Cardiac muscle cell (in vitro differentiated cells and primary cell): ENCODE measurements at regions not wholly inside any gene's neighbourhood (a gene's known extent, or its start where the extent isn't known, plus 50 kb on each side); places are given as distances from the start of the nearest gene placed in this dataset.

Source experiments
- DNase-seq, 2 donors: peaks; one replicate each; pipeline versions ENCODE4 v3.0.0 to v3.0.0-alpha.2; 2010 to 2017; ENCODE audit warnings: low read depth in 1 of 2, low spot score in 1 of 2
- H3K27ac ChIP-seq: fragments of 200-600 bp; sonication (generic); 2 replicates; pipeline ENCODE4 v1.5.1; 2016
- H3K27me3 ChIP-seq: fragments of 200-600 bp; sonication (generic); 2 replicates; pipeline ENCODE4 v1.6.0; 2016; ENCODE audit warnings: control low read depth
- H3K36me3 ChIP-seq: fragments of 200-600 bp; sonication (generic); 2 replicates; pipeline ENCODE4 v1.5.1; 2016; ENCODE audit warnings: control low read depth
- H3K4me1 ChIP-seq: fragments of 200-600 bp; sonication (generic); 2 replicates; pipeline ENCODE4 v1.8.1; 2017; ENCODE audit warnings: low read depth, mild to moderate bottlenecking, mixed run types
- H3K4me3 ChIP-seq: fragments of 200-600 bp; sonication (generic); 2 replicates; pipeline ENCODE4 v1.5.1; 2016; ENCODE audit warnings: mild to moderate bottlenecking
- H3K9me3 ChIP-seq: fragments of 200-600 bp; sonication (generic); 2 replicates; pipeline ENCODE4 v1.5.1; 2017; ENCODE audit warnings: low read depth, mild to moderate bottlenecking, control low read depth
- CTCF ChIP-seq: IDR thresholded peaks from 2 replicates; pipeline ENCODE4 v1.5.1; 2012; ENCODE audit warnings: low read depth, mild to moderate bottlenecking, low read length

- no peak for TF ChIP-seq CTCF
These were observed 213.5 kb upstream of the IRX1 start for GRCh38 chr5:3382151-3382550.

GRCh38 chr5:3381206-3381825 lies 214.3 kb upstream of the IRX1 start:
- DNase-seq = no peak
- no peaks in the 10 kb centered on the region for H3K9me3 ChIP-seq
- no peaks in the 10 kb centered on the region for H3K27me3 ChIP-seq
- H3K27ac ChIP-seq = no peak overlapping the region
- no peaks in the 10 kb centered on the region for H3K36me3 ChIP-seq
- H3K4me1 ChIP-seq = no peaks in the 10 kb centered on the region
- TF ChIP-seq CTCF = no peak
- no peak overlapping the region for H3K4me3 ChIP-seq

More at GRCh38 chr5:3382151-3382550, 213.5 kb upstream of the IRX1 start:
- H3K27me3 ChIP-seq = no peaks in the 10 kb centered on the region
- H3K4me1 ChIP-seq = no peaks in the 10 kb centered on the region
- H3K9me3 ChIP-seq = no peaks in the 10 kb centered on the region
- no peak overlapping the region for H3K27ac ChIP-seq
- no peaks in the 10 kb centered on the region for H3K36me3 ChIP-seq
- no peak overlapping the region for H3K4me3 ChIP-seq
- DNase-seq = no peak

DNA sequence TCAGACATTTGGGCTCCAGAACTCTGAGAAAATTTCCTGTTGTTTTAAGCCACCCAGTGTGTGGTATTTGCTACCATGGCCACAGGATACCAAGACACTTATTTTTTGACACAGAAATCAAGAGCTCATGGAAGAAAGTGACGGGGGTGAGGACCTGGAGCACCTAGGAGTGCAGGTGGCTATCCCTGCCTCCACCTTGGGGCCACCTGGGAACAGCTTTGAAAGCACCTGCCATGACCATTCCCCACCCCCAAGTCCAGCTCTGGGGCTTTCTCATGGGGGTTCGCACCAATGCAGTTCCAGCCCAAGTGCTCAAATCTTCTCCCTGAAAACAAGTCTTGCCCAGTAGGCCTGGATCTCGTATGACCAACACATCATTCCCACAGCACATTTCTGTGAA lies 214.9 kb upstream of the IRX1 start:
- no peaks in the 10 kb centered on the region for H3K27me3 ChIP-seq
- H3K27ac ChIP-seq = no peak overlapping the region
- DNase-seq = no peak
- no peaks in the 10 kb centered on the region for H3K36me3 ChIP-seq
- no peaks in the 10 kb centered on the region for H3K9me3 ChIP-seq
- TF ChIP-seq CTCF = no peak
- H3K4me3 ChIP-seq = no peak overlapping the region
- H3K4me1 ChIP-seq = no peaks in the 10 kb centered on the region

GRCh38 chr5:3377831-3378230 lies 217.8 kb upstream of the IRX1 start:
- H3K27me3 ChIP-seq = no peaks in the 10 kb centered on the region
- no peaks in the 10 kb centered on the region for H3K36me3 ChIP-seq
- no peak for DNase-seq
- H3K27ac ChIP-seq = no peak overlapping the region
- no peak for TF ChIP-seq CTCF
- H3K9me3 ChIP-seq = no peaks in the 10 kb centered on the region
- H3K4me1 ChIP-seq = no peaks in the 10 kb centered on the region
- H3K4me3 ChIP-seq = no peak overlapping the region

DNA sequence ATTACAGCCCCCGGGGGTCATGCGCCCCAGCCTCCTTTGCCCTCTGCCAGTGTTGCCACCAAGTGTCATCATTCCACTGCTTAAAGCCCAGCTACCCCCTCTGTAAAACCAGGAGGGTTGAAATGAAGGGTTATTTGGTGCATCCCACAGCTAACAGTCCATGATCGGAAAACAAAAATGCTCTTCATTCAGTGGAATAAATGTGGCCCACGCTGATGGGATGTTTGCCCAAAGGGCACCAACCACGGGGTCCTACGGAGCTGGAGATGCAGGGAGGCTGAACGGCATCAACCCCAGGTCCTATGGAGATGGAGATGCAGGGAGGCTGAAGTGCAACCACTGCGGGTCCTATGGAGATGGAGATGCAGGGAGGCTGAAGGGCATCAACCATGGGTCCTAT lies 218.5 kb upstream of the IRX1 start:
- Histone ChIP-seq H3K9me3 (no peaks in the 10 kb centered on the region), H3K4me1 (no peaks in the 10 kb centered on the region), H3K4me3 (no peak overlapping the region), H3K27ac (no peak overlapping the region), H3K27me3 (no peaks in the 10 kb centered on the region), H3K36me3 (no peaks in the 10 kb centered on the region)
- no peak for DNase-seq
- TF ChIP-seq CTCF = no peak
